Upper lobe of left lung (tissue), 6 donors: ENCODE measurements at regions not wholly inside any gene's neighbourhood (a gene's known extent, or its start where the extent isn't known, plus 50 kb on each side); places are given as distances from the start of the nearest gene placed in this dataset.

Experiments used
- ATAC-seq, 2 donors: fragments of 200-7000 bp; cut with Tn5 transposase; one replicate each; pipeline ENCODE4 v1.9.1; 2022; ENCODE audit warnings: mild to moderate bottlenecking in 2 of 2, moderate library complexity in 2 of 2; ENCODE audit not compliant: low FRiP score in 2 of 2
- DNase-seq, 2 donors: peaks; one replicate each; pipeline ENCODE4 v3.0.0-alpha.2; 2019 to 2020
- H3K27ac ChIP-seq, 4 donors: fragments of 200-600 bp; sonication (generic); one replicate each; pipeline ENCODE4 v1.5.1; 2016 to 2019
- H3K27me3 ChIP-seq, 4 donors: fragments of 200-600 bp; sonication (generic); one replicate each; pipeline ENCODE4 v1.5.1; 2017 to 2019
- H3K36me3 ChIP-seq, 4 donors: fragments of 200-600 bp; sonication (generic); one replicate each; pipeline ENCODE4 v1.5.1; 2016 to 2019
- H3K4me1 ChIP-seq, 4 donors: fragments of 200-600 bp; sonication (generic); one replicate each; pipeline ENCODE4 v1.5.1; 2018 to 2019
- H3K4me3 ChIP-seq, 4 donors: fragments of 200-600 bp; sonication (generic); one replicate each; pipeline ENCODE4 v1.5.1; 2017 to 2019; ENCODE audit warnings: mild to moderate bottlenecking in 2 of 4, moderate library complexity in 1 of 4
- H3K9me3 ChIP-seq, 4 donors: fragments of 200-600 bp; sonication (generic); one replicate each; pipeline ENCODE4 v1.5.1; 2018 to 2019
- EP300 ChIP-seq, 4 donors: sonication (generic); formaldehyde crosslinking; IDR thresholded peaks; one replicate each; pipeline ENCODE4 v1.5.1; 2017; ENCODE audit warnings: antibody characterized with exemption in 4 of 4, control low read depth in 2 of 4
- POLR2A ChIP-seq, 4 donors: fragments of 450-650 bp; IDR thresholded peaks; one replicate each; pipeline ENCODE4 v1.5.1; 2016 to 2017; ENCODE audit warnings: antibody characterized with exemption in 4 of 4, mild to moderate bottlenecking in 2 of 4
- POLR2AphosphoS5 ChIP-seq, 2 donors: sonication (generic); formaldehyde crosslinking; IDR thresholded peaks; one replicate each; pipeline ENCODE4 v1.5.1; 2017; ENCODE audit warnings: antibody characterized with exemption in 2 of 2
- WGBS, 2 donors: methylation state at CpG; one replicate each; pipeline ENCODE4 v1.1.5; 2017 to 2018; 5-methylcytosine and 5-hydroxymethylcytosine counted together
- TF ChIP-seq, protein P1 (sequence below), 6 experiments: fragments of 450-650 bp in 4 of 6; fragments of 200-600 bp in 2 of 6; sonication (generic) in 2 of 6; IDR thresholded peaks; one replicate each; pipeline ENCODE4 v1.5.1; 2016 to 2019; ENCODE audit warnings: antibody characterized with exemption in 6 of 6
- donor health status: DM: no; HTN: no; CAD: no; lungs with moderate emphysema.
- donor health status: DM: no; HTN: yes; CAD: no; lungs with severe emphysema.

DNA sequence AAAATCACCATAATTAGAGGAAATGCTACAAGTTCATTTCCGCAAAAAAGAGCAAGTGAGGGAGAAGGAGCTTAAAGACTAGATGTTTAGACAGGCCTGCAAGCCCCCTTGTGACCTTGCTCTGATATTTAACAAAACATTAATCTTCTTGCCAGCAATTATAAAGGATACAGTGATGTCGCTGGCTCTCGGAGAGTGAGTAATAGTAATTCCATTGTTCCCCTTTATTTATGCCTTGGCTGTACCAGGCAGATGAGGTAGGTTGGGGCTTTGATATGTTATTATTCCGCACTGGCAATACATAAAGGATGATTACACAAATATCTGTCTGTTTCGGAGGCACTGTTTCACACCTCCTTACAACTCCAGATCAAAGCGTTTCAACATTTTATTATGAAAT is 204.8 kb upstream of the SALL1 start:
- no peaks in the 10 kb centered on the region for H3K27me3 ChIP-seq
- no peaks in the 10 kb centered on the region for H3K36me3 ChIP-seq
- WGBS, 2 donors = 71 to 81% methylated on average over 6 of the region's 6 CpGs
- no peaks in the 10 kb centered on the region for H3K4me1 ChIP-seq
- DNase-seq = no peak
- TF ChIP-seq POLR2AphosphoS5 (IDR thresholded peaks at IDR 0.05) (no peak), POLR2A (IDR thresholded peaks at IDR 0.05) (no peak), EP300 (IDR thresholded peaks at IDR 0.05) (no peak)
- TF ChIP-seq, protein P1, sequence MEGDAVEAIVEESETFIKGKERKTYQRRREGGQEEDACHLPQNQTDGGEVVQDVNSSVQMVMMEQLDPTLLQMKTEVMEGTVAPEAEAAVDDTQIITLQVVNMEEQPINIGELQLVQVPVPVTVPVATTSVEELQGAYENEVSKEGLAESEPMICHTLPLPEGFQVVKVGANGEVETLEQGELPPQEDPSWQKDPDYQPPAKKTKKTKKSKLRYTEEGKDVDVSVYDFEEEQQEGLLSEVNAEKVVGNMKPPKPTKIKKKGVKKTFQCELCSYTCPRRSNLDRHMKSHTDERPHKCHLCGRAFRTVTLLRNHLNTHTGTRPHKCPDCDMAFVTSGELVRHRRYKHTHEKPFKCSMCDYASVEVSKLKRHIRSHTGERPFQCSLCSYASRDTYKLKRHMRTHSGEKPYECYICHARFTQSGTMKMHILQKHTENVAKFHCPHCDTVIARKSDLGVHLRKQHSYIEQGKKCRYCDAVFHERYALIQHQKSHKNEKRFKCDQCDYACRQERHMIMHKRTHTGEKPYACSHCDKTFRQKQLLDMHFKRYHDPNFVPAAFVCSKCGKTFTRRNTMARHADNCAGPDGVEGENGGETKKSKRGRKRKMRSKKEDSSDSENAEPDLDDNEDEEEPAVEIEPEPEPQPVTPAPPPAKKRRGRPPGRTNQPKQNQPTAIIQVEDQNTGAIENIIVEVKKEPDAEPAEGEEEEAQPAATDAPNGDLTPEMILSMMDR (IDR thresholded peaks at IDR 0.05) = no peak
- H3K9me3 ChIP-seq = no peaks in the 10 kb centered on the region
- no peak overlapping the region for H3K4me3 ChIP-seq
- ATAC-seq = no peak
- no peak overlapping the region for H3K27ac ChIP-seq

DNA sequence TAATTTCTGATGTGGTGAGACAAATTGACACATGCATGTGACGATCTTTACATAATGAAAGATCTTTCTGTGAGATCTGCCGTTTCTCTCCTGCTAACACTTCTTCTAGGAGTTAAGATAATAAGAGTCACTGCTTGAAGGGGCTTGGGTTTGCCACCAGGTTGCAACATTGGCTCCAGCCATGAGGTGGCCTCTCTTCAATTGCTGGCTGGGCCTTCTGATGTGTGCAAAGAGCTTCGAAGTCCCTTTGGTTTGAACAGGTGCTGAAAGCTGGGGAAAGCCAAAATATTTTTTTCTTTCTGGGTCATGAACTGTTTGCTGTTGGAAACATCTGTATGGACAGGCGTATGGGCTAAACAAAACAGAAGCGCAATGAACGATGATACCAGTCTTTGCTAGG is 204.1 kb upstream of the SALL1 start:
- no peak for ATAC-seq
- WGBS, 2 donors = 74 to 76% methylated on average over 6 of the region's 6 CpGs
- Histone ChIP-seq H3K27ac (no peak overlapping the region), H3K36me3 (no peaks in the 10 kb centered on the region), H3K9me3 (no peaks in the 10 kb centered on the region), H3K4me3 (no peak overlapping the region), H3K27me3 (no peaks in the 10 kb centered on the region), H3K4me1 (no peaks in the 10 kb centered on the region)
- TF ChIP-seq, protein P1 (IDR thresholded peaks at IDR 0.05) = no peak
- no peak for TF ChIP-seq POLR2AphosphoS5 (IDR thresholded peaks at IDR 0.05)
- TF ChIP-seq EP300 (IDR thresholded peaks at IDR 0.05) = no peak
- TF ChIP-seq POLR2A (IDR thresholded peaks at IDR 0.05) = no peak
- no peak for DNase-seq

DNA sequence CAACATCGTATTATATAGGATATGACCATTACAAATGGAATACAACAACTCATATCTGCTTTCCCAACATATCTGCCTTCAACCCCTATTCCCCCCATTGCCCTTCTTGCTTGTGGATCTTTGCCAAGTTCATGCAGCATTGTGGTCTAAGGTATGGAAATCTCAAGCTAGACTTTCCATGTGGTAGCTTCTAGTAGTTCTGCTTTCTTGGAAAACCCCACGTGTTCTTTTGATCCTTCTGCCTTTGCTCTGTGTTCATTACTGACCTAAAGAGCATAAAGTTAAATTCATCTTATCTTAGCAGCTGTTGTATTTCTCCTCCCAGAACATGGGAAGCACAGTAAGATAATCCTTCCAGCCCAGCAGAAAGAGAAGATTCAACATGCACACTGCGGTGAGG is 202.0 kb upstream of the SALL1 start:
- DNase-seq (no peak), ATAC-seq (no peak)
- Histone ChIP-seq H3K9me3 (no peaks in the 10 kb centered on the region), H3K27ac (no peak overlapping the region), H3K4me1 (no peaks in the 10 kb centered on the region), H3K4me3 (no peak overlapping the region), H3K36me3 (no peaks in the 10 kb centered on the region), H3K27me3 (no peaks in the 10 kb centered on the region)
- TF ChIP-seq EP300 (IDR thresholded peaks at IDR 0.05) (no peak), POLR2A (IDR thresholded peaks at IDR 0.05) (no peak), POLR2AphosphoS5 (IDR thresholded peaks at IDR 0.05) (no peak)
- TF ChIP-seq, protein P1 (IDR thresholded peaks at IDR 0.05) = no peak
- WGBS, 2 donors = 58 to 59% methylated on average over 3 of the region's 3 CpGs

DNA sequence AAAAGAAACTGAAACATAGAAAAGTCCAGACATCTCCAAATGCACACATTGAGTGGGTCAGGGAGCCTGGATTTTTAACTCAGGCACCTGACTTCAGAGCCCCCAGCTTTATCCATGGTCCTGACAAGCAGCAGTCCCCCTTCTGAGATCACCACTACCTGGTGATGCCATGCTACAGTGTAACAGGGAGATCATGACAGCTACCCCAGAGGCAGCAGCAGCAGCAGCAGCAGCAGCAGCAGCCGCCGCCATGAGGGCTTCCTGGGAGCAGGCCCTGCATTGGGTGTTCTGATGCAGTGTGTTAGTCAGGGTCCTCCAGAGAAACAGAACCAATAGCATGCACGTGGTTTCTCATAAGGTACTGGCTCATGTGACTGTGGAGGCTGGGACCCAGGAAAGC is 198.6 kb upstream of the SALL1 start:
- WGBS, 2 donors = 80 to 92% methylated on average over 1 to 3 of the region's 3 CpGs
- Histone ChIP-seq H3K4me3 (no peak overlapping the region), H3K27me3 (no peaks in the 10 kb centered on the region), H3K4me1 (no peaks in the 10 kb centered on the region), H3K27ac (no peak overlapping the region), H3K36me3 (no peaks in the 10 kb centered on the region), H3K9me3 (no peaks in the 10 kb centered on the region)
- ATAC-seq = no peak
- TF ChIP-seq POLR2AphosphoS5 (IDR thresholded peaks at IDR 0.05) (no peak), EP300 (IDR thresholded peaks at IDR 0.05) (no peak), POLR2A (IDR thresholded peaks at IDR 0.05) (no peak)
- TF ChIP-seq, protein P1 (IDR thresholded peaks at IDR 0.05) = no peak
- no peak for DNase-seq

DNA sequence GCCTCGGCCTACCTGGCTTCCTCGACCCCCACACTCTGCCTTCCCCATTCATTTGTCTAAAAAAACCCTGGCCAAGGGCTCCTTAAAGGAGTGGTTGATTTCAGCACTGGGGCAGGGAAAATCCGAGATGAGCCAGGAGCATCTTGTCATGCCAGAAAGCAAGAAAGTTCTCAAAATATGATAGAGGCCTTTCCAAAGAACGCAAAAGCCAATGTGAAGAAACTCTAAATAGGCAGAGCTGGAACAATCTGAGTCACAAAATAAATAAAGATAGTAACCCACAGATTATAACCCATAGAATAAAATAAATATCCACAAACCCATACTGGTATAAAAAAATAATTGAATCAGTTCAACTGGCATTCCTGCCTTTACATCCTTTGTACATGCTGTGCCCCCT is 192.3 kb upstream of the SALL1 start:
- DNase-seq = no peak
- Histone ChIP-seq H3K4me1 (no peaks in the 10 kb centered on the region), H3K27me3 (no peaks in the 10 kb centered on the region), H3K36me3 (no peaks in the 10 kb centered on the region), H3K4me3 (no peak overlapping the region), H3K27ac (no peak overlapping the region), H3K9me3 (no peaks in the 10 kb centered on the region)
- ATAC-seq = no peak
- WGBS, 2 donors = 78 to 83% methylated on average over 4 of the region's 4 CpGs
- TF ChIP-seq, protein P1 (IDR thresholded peaks at IDR 0.05) = no peak
- TF ChIP-seq EP300 (IDR thresholded peaks at IDR 0.05) = no peak
- no peak for TF ChIP-seq POLR2AphosphoS5 (IDR thresholded peaks at IDR 0.05)
- no peak for TF ChIP-seq POLR2A (IDR thresholded peaks at IDR 0.05)
